ENCODE measurements at regions not wholly inside any gene's neighbourhood (a gene's known extent, or its start where the extent isn't known, plus 50 kb on each side); places are given as distances from the start of the nearest gene placed in this dataset.

GRCh38 chr3:55200906-55201305, 273.0 kb upstream of the LRTM1 start:
- no peak for TF ChIP-seq CTCF (IDR thresholded peaks at IDR 0.05; ENCODE audit: extremely low read depth, missing control alignments)

GRCh38 chr3:55198554-55198953, 270.7 kb upstream of the LRTM1 start:
- DNase-seq (ENCODE audit: low spot score), result no peak
- no peak for TF ChIP-seq CTCF (IDR thresholded peaks at IDR 0.05; ENCODE audit: extremely low read depth, missing control alignments)

More at GRCh38 chr3:55200906-55201305, 273.0 kb upstream of the LRTM1 start:
- no peak for DNase-seq (ENCODE audit: low spot score)

GRCh38 chr3:55197021-55197420, 269.2 kb upstream of the LRTM1 start:
- TF ChIP-seq CTCF (IDR thresholded peaks at IDR 0.05; ENCODE audit: extremely low read depth, missing control alignments), result no peak
- no peak for DNase-seq (ENCODE audit: low spot score)

GRCh38 chr3:55196495-55196894, 268.6 kb upstream of the LRTM1 start:
- DNase-seq (ENCODE audit: low spot score), result no peak
- TF ChIP-seq CTCF (IDR thresholded peaks at IDR 0.05; ENCODE audit: extremely low read depth, missing control alignments), result no peak

- no peak for TF ChIP-seq CTCF (IDR thresholded peaks at IDR 0.05; ENCODE audit: extremely low read depth, missing control alignments)
- DNase-seq (ENCODE audit: low spot score), result no peak
Observed at GRCh38 chr3:55194376-55194775, 266.5 kb upstream of the LRTM1 start.

GRCh38 chr3:55191911-55192775, 264.3 kb upstream of the LRTM1 start:
- TF ChIP-seq CTCF (IDR thresholded peaks at IDR 0.05; ENCODE audit: extremely low read depth, missing control alignments), result no peak
- no peak for DNase-seq (ENCODE audit: low spot score)

GRCh38 chr3:55190331-55190730, 262.5 kb upstream of the LRTM1 start:
- DNase-seq (ENCODE audit: low spot score), result no peak
- TF ChIP-seq CTCF (IDR thresholded peaks at IDR 0.05; ENCODE audit: extremely low read depth, missing control alignments), result no peak

Data from GM20000 (cell line).